NB4 (cell line): ENCODE measurements at regions not wholly inside any gene's neighbourhood (a gene's known extent, or its start where the extent isn't known, plus 50 kb on each side); places are given as distances from the start of the nearest gene placed in this dataset.

ENCODE experiments used
- DNase-seq: peaks from one replicate; pipeline ENCODE4 v3.0.0; 2010; ENCODE audit warnings: low read depth
- H3K4me3 ChIP-seq: one replicate; pipeline ENCODE4 v1.5.1; 2011; ENCODE audit warnings: mild to moderate bottlenecking, low read depth, low read length, moderate library complexity
- MYC ChIP-seq: IDR thresholded peaks from 2 replicates; pipeline ENCODE4 v1.6.1; 2011; ENCODE audit warnings: low read depth, low read length
- POLR2A ChIP-seq: IDR thresholded peaks from 2 replicates; pipeline ENCODE4 v1.6.1; 2011; ENCODE audit warnings: mild to moderate bottlenecking; ENCODE audit not compliant: insufficient read length; ENCODE audit errors: extremely low read depth
- TF ChIP-seq, protein P1 (sequence below): IDR thresholded peaks from 2 replicates; pipeline ENCODE4 v1.6.1; 2011; ENCODE audit warnings: low read depth, low read length
- TF ChIP-seq, protein P2 (sequence below): IDR thresholded peaks from one replicate; pipeline ENCODE4 v1.5.1; 2012; ENCODE audit warnings: low read depth, low read length

DNA sequence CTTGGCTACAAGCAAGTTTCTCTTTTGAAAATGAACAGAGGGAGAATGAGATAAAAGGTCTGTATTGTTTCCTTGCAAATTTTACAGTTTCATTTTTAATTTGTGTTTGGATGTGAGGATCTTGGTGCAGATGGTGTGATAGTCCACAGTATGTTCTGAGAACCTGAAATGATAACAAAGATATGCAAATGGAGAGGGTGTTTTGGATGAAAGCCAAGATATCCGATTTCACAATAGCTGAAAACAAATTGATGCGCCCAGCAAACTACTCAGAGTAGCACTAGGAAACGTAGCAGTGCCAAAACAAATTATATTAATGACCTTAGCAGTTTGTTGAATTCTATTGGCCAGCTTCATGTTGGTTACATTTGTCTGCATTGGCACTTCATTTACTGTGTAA lies 683.5 kb downstream of the TMEM182 start:
- H3K4me3 ChIP-seq: no peak overlapping the region
- DNase-seq: no peak
- TF ChIP-seq MYC (no peak), POLR2A (no peak)
- TF ChIP-seq, protein P1, sequence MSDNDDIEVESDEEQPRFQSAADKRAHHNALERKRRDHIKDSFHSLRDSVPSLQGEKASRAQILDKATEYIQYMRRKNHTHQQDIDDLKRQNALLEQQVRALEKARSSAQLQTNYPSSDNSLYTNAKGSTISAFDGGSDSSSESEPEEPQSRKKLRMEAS: no peak
- TF ChIP-seq, protein P2, sequence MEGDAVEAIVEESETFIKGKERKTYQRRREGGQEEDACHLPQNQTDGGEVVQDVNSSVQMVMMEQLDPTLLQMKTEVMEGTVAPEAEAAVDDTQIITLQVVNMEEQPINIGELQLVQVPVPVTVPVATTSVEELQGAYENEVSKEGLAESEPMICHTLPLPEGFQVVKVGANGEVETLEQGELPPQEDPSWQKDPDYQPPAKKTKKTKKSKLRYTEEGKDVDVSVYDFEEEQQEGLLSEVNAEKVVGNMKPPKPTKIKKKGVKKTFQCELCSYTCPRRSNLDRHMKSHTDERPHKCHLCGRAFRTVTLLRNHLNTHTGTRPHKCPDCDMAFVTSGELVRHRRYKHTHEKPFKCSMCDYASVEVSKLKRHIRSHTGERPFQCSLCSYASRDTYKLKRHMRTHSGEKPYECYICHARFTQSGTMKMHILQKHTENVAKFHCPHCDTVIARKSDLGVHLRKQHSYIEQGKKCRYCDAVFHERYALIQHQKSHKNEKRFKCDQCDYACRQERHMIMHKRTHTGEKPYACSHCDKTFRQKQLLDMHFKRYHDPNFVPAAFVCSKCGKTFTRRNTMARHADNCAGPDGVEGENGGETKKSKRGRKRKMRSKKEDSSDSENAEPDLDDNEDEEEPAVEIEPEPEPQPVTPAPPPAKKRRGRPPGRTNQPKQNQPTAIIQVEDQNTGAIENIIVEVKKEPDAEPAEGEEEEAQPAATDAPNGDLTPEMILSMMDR: no peak

DNA sequence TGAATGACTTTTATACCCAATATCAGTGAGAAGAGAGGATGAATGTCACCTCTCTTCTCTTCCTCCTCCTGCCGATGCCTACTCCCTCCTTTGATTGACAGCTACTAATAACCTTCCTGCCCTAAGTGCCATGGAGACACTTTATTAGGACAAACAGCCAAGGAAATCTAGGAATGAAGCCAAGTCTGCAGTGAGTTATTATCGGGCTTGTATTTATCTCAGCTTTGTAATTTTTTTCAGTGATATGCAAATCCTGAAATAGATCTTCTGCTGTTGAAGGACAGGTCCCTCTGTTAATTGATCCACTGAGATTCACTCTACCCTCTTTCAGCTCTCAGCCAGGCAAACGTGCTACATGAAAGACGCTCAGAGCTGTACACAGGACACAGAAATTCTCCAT lies 686.7 kb downstream of the TMEM182 start:
- no peak for DNase-seq
- no peak overlapping the region for H3K4me3 ChIP-seq
- TF ChIP-seq, protein P2: no peak
- TF ChIP-seq POLR2A (no peak), MYC (no peak)
- TF ChIP-seq, protein P1: no peak

DNA sequence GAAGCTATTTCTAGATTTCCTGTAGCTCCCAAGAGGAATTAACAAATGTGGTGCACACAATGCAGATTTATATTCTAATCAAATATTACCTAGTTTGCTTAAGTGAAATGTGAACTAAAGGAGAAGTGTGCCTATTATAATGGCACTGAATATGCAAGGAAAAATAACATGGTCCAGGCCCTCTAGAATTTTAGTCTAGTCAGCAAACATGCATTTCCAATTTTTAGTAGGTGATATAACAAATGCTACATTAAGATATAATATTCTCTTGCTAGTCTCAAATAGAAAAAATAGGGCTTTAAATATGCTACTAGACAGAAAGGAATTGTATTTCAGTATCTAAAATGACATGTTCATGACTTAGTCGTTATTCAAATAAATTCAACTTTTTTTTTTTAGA lies 689.5 kb downstream of the TMEM182 start:
- H3K4me3 ChIP-seq: no peak overlapping the region
- DNase-seq: no peak

DNA sequence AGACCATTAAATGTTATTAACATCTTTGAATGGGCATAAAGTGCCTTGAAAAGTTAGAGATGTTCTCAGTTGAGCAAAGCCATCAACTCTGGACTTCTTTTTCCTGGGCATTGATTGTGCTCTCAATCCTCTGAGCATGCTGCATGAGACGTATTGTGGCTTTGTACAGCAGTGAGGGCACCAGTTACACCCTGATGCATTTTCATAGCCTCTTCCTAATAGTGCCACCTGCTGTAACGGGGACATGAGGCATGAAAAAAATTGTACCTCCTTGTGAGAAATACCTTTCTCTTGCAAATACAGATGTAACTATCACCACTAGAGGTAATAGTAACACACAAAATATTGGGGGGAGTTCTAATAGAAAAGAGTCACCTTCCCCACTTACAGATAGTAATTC lies 697.5 kb downstream of the TMEM182 start:
- H3K4me3 ChIP-seq: no peak overlapping the region
- peak; percentile 8 for DNase-seq
- no peak for TF ChIP-seq MYC
- TF ChIP-seq, protein P2: no peak
- TF ChIP-seq, protein P1: no peak
- TF ChIP-seq POLR2A: no peak

More for the DNA sequence above, 689.5 kb downstream of the TMEM182 start:
- TF ChIP-seq MYC (no peak), POLR2A (no peak)
- TF ChIP-seq, protein P2: no peak
- TF ChIP-seq, protein P1: no peak

DNA sequence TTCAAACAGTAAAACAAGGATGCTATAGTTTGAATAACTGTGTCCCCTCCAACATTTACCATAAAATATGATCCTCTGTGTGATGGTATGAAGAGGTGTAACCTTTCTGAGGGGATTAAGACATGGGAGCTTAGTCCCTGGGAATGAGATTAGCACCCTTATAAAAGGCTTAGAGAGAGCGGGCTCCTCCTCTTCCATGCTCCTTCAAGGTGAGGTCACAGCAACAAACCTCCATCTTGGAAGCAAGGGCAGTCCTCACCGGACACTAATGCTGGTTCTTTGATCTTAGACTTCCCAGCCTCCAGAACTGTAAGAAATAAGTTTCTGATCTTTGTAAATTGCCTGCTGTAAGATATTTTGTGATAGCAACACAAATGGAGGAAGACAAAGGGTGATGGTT lies 700.3 kb downstream of the TMEM182 start:
- DNase-seq: no peak
- no peak overlapping the region for H3K4me3 ChIP-seq
- no peak for TF ChIP-seq MYC
- TF ChIP-seq, protein P2: no peak
- TF ChIP-seq POLR2A: no peak
- TF ChIP-seq, protein P1: no peak
